ENCODE measurements at regions not wholly inside any gene's neighbourhood (a gene's known extent, or its start where the extent isn't known, plus 50 kb on each side); places are given as distances from the start of the nearest gene placed in this dataset.

DNA sequence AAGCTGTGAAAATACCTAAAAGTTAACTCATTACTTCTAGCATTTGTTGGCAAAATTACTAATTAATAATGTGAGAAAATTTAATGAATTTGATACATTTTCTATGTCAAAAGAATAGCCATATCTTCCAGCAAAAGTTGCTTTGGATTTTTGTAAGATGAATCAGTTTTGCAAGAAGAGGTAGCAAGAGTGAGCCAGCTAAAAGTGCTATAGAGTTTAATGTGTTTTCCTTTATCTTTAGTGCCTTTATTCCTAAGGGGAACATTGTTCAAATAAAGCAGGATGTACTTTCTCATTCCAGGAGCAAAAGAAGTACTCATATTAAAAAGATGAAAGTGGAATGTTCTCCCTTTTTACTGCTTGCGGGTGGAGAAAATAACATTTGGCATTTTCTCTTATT is 622.2 kb downstream of the ANXA1 start:
- H3K4me3 ChIP-seq = no peak overlapping the region
- ATAC-seq = no peak
- H3K36me3 ChIP-seq (ENCODE audit: insufficient read depth in 1 of 2, low read depth in 1 of 2) = no peaks in the 10 kb centered on the region
- no peak for TF ChIP-seq CTCF (IDR thresholded peaks at IDR 0.05)
- no peaks in the 10 kb centered on the region for H3K9me3 ChIP-seq
- intact Hi-C loops (cut with DNase I) = no loop called here
- no peak for DNase-seq
- no peaks in the 10 kb centered on the region for H3K4me1 ChIP-seq
- 33 to 51% (median 50%) methylated on average over 1 of the region's 1 CpG for WGBS, 3 donors
- H3K27ac ChIP-seq = no peak overlapping the region
- H3K27me3 ChIP-seq (ENCODE audit: insufficient read depth in 3 of 3, low read length in 2 of 3) = no peaks in the 10 kb centered on the region

DNA sequence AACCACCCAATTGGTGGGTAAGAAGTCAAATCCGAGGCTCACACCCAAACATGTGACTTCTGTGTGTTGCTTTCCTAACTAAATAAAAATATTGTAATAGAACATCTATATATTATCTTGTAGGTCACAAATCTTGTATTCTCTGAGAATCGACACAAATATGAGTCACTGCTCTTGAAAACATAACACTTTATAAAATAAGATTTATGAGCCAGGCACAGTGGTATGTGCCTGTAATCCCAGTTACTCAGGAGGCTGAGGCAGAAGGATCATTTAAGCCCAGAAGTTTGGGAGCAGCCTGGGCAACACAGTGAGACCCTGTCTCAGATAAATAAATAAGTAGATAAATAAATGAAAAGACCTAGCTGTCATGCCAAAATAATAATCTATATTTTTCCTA is 624.1 kb downstream of the ANXA1 start:
- H3K9me3 ChIP-seq = no peaks in the 10 kb centered on the region
- H3K4me1 ChIP-seq = no peaks in the 10 kb centered on the region
- H3K4me3 ChIP-seq = no peak overlapping the region
- 65 to 80% (median 69%) methylated on average over 2 of the region's 2 CpGs for WGBS, 3 donors
- no peaks in the 10 kb centered on the region for H3K36me3 ChIP-seq (ENCODE audit: insufficient read depth in 1 of 2, low read depth in 1 of 2)
- no peak for TF ChIP-seq CTCF (IDR thresholded peaks at IDR 0.05)
- ATAC-seq (no peak), DNase-seq (no peak)
- intact Hi-C loops (cut with DNase I) = no loop called here
- no peaks in the 10 kb centered on the region for H3K27me3 ChIP-seq (ENCODE audit: insufficient read depth in 3 of 3, low read length in 2 of 3)
- H3K27ac ChIP-seq = no peak overlapping the region

- DNase-seq (no peak), ATAC-seq (no peak)
- no peaks in the 10 kb centered on the region for H3K36me3 ChIP-seq (ENCODE audit: insufficient read depth in 1 of 2, low read depth in 1 of 2)
- no peaks in the 10 kb centered on the region for H3K27me3 ChIP-seq (ENCODE audit: insufficient read depth in 3 of 3, low read length in 2 of 3)
- no peak for TF ChIP-seq CTCF (IDR thresholded peaks at IDR 0.05)
- intact Hi-C loops (cut with DNase I) = no loop called here
- H3K4me3 ChIP-seq = no peak overlapping the region
- no peak overlapping the region for H3K27ac ChIP-seq
- peaks cover 3% of the 10 kb centered on the region for H3K9me3 ChIP-seq
- H3K4me1 ChIP-seq = no peaks in the 10 kb centered on the region
Observed at GRCh38 chr9:73780916-73781315, 629.3 kb downstream of the ANXA1 start.

DNA sequence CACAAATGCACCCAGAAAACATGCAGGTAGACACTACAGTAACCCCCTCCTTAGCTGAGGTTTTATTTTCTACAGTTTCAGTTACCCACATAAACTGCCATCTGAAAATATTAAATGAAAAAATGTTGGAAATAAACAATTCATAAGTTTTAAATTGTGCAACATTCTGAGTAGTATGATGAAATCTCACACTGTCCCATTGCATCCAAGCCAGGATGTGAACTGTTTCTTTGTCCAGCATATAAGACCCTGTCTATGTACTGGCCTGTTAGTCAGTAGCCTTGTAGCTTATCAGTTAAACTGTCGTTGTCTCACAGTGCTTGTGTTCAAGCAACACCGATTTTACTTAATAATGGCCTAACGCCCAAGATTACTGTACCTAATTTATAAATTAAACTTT is 630.5 kb downstream of the ANXA1 start:
- no peak overlapping the region for H3K27ac ChIP-seq
- intact Hi-C loops (cut with DNase I) = no loop called here

More for the DNA sequence above, 630.5 kb downstream of the ANXA1 start:
- Histone ChIP-seq H3K36me3 (ENCODE audit: insufficient read depth in 1 of 2, low read depth in 1 of 2) (no peaks in the 10 kb centered on the region), H3K4me3 (no peak overlapping the region), H3K4me1 (no peaks in the 10 kb centered on the region), H3K27me3 (ENCODE audit: insufficient read depth in 3 of 3, low read length in 2 of 3) (no peaks in the 10 kb centered on the region), H3K9me3 (peaks cover 3% of the 10 kb centered on the region)
- DNase-seq = no peak
- ATAC-seq = no peak
- no peak for TF ChIP-seq CTCF (IDR thresholded peaks at IDR 0.05)
- WGBS, 3 donors = 59 to 61% (median 60%) methylated on average over 3 of the region's 3 CpGs

All from psoas muscle (tissue), 7 donors.